Kidney glomerular epithelial cell (primary cell): ENCODE measurements at regions not wholly inside any gene's neighbourhood (a gene's known extent, or its start where the extent isn't known, plus 50 kb on each side); places are given as distances from the start of the nearest gene placed in this dataset.
A peak's percentile ranks its signal among the peaks of the same experiment; 100 is the strongest.
"Not testable (repeated sequence)": the region's sequence is repeated elsewhere in the genome, so short reads cannot be mapped to it uniquely, and the experiment has no call there.

Source experiments
- DNase-seq: peaks from one replicate; lab custom pipeline; 2025; lab: John Stamatoyannopoulos, UW

DNA sequence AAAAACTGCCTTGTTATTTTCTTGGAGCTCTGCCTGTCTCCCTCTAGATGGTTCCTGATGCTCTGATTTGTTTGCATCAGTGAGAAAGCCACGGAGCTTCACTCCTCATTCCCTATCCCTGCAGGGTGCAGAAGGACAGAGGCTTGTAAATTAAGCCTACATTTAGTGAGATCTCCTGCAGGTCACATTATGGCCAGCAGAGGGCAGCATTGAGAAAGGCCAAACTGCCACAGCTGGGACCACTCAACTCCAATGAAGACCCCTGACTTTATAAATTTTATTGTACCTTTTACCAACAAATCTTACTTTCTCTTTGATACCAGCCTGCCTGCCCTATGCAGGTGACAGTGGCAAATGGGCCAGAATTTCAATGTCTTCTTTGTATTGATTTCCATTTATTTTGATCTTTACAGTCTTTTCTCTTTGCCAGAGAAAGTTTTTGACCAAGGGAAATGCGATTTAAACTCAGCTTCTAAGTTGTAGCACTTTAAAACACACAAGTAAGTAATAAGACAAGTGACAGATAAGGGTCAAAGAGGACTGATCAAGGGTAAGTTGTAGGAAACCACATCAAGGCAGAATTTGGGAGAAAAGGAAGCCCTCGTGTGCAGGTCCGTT is 1029.1 kb upstream of the KLHL29 start:
- DNase-seq: no peak

DNA sequence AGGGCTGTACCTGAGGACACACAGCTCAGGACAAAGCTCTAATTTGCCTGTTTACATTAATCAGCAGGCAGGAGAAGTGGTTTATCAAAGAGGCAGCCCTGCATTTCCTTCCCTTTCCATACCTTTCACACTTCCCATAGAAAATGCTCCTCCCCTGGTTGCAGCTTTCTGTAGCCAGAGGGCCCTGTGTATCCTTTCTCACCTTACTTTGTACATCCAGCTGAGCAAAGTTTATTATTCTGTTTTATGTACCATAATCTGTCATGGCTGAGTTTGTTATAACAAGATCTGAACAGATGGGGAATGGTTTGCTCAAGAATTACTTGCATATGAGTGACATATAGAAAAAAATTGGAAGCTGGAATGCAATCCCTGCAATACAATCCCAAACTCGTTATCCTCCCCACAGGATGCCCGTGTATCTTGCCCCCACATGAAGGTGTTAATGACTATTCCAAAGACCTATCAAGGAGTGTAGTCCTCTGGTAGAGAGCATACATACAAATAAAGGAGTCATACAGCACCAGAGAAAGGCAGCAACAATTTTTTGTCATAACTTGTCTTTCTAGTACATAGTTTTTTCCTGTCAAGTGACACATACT is 1025.8 kb upstream of the KLHL29 start:
- no peak for DNase-seq

DNA sequence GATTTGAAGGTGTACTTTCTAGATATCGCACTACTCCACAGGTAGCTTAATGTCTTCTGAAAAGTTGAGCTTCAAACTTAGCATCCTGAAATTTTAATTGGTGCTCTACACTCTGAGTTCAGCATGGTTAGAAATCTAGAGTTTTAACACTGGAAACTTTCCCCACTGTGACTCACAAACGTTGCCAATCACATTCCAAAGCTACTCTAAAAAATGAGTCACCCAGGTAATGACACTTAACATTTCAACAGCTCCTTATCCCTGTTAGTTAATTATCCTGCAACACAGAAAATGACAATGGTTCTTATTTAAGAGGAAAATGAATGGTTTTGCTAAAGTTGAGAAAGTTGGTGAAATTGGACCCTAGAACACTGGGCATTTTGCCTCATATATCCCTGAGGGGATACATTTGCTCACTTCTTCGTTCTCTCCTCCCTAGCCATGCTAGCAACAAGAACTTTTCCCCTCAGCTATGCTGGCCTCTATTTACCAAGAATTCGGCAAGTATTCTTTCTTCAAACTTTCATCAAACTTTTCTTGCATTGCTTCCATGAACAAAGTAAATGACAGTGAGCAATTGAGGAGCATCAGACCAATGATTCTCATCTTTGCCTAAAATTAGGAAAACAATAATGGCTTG is 1024.1 kb upstream of the KLHL29 start:
- peak; percentile 30 for DNase-seq

DNA sequence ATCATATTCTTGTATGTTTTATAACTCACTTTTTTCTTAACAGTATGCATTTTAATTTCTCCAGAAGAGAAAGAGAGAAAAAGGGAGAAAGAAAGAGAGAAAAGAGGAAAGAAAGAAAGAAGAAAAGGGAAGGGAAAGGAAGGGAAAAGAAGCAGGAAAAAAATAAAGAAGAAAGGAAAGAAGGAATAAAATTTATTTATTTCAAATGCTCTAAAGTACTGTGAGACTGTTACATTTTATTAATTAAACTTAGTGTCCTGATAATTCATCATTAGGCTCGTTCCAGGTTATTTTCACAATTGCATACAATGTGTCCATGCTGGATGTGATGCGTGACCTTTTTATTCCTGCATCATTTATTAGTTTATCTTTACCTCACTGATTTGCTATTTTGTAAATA is 1023.4 kb upstream of the KLHL29 start:
- no peak for DNase-seq

DNA sequence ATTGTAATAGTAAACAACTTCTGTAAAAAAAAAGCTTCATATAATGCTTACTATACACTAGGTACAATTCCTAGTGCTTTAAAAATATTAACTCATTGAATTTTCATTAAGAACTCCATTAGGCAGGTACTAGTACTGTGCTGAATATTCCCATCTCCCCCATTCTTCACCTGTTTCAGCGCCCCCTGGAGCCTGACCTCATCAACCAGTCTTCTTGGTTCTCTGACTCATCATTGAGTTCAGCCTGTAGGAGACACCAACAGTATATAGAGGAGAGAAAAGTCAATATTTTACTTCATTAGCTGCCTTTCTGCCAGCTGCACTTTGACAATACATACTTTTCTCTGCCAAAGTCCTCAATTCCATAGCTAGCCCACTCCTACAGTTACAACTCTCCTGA is 1009.9 kb upstream of the KLHL29 start:
- no peak for DNase-seq

GRCh38 chr2:22377268-22377667 is 1007.7 kb upstream of the KLHL29 start:
- no peak for DNase-seq

DNA sequence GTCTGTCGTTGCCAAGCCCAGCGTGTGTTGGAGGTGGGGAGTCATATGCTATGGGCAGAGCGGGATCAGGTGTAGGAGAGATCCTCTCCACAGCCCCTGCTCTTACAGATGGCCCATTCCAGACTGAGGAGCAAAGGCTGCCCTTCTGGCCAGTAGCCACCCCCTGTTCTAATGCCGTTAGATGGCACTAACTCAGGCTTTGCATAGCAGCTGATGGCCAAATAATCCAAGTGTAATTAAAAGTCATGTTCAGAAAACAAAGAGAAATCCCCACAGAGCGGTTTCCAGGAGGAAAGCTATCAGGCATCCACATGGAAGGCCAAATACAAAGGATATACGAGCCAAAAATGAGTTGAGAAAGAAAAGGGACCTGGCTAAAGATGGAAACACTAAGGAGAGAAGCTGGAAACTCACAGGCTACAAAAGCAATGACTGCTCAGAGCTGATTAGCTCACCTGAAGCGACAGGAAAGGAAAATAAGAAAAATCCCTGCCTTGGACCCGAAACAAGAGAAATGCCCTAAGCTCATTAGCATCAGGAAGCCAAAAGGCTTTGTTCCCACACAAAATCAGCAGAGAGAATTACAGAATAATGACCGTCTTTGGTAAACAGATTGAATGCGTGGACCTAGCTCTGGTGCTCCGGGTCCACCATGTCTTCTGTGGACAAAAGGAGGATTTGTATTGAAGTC is 1002.4 kb upstream of the KLHL29 start:
- no peak for DNase-seq

GRCh38 chr2:22397847-22398246 is 987.1 kb upstream of the KLHL29 start:
- no peak for DNase-seq

- DNase-seq: no peak
These were observed 981.2 kb upstream of the KLHL29 start for GRCh38 chr2:22403748-22404147.

DNA sequence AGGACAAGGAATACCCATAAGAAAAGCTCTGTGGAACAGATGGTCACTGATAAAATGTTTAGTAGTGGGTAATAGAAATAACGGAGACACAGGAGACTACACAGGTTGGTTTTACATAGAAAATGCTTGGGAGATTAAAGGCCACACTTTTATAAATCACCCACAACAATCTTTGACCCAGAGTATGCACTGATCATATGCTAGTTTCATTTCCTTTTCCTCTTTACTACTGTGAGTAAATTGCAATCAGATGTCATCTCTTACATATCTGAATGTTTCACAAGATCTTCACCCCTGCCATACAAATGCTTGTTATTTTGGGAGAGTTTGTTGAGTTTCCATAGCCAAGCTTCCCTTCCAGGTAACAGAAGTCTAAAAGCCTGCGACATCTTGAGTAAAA is 978.4 kb upstream of the KLHL29 start:
- DNase-seq: no peak

- no peak for DNase-seq
These were observed 964.9 kb upstream of the KLHL29 start for GRCh38 chr2:22420076-22420475.

- DNase-seq: no peak
These were observed 942.9 kb upstream of the KLHL29 start for GRCh38 chr2:22442051-22442450.

- DNase-seq: no peak
These were observed 940.7 kb upstream of the KLHL29 start for GRCh38 chr2:22444281-22444680.

DNA sequence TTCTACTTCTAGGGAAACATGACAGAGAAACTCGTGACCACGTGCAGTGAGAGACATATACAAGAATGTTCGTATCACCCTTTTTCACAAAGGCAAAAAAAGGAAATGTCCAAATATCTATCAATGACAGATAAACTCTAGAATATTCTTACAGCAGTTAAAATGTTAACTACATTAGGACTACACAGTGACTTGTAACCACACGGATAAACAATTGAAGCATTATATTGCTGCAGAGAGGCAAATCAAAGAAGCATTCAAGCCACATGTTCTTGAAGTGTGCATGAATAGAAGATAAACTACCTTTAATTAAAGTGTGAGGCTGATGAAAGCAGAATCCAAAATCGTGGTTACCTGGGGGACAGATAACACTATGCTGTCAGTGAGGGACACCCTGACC is 935.3 kb upstream of the KLHL29 start:
- DNase-seq: no peak

DNA sequence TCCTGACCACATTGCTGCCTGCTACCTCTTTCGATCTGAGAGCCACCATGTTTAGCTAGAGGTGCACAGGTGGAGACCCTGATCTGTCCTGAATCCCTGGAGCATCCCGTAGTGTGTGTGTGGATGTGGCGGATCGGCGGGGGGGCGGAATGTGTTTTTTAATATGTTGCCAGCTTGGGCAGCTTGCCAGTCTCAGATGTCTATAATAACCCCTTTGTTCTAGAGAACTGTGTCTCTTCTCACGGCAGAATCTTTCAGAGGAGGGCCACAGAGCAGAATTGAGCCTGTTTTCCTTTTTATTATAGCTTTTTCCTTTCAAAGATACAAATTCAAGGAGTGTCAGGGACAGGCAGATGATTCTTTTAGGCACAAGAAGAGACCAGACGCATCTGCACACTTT is 934.1 kb upstream of the KLHL29 start:
- no peak for DNase-seq

GRCh38 chr2:22454826-22455485 is 930.0 kb upstream of the KLHL29 start:
- no peak for DNase-seq

DNA sequence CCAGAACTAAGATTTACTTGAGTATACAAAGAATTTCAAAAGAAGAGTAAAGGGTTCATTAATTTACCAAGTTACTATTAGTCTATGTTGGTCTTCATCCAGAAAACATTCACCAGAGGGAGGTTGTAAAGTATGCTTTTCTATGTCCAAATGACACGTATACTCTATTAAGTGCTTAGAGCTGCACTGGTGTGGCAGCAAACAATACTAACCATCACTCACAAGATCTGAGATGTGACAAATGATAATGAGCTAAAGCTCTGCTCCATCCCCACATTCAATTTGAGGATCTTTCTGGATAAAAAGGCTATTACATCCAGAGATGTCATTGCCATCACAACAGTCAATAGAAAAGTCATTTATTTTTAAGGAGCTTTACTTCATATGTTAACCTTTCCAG is 926.5 kb upstream of the KLHL29 start:
- DNase-seq: no peak

- DNase-seq: not testable (repeated sequence)
These were observed 909.9 kb upstream of the KLHL29 start for GRCh38 chr2:22475103-22475502.

GRCh38 chr2:22478329-22478728 is 906.6 kb upstream of the KLHL29 start:
- no peak for DNase-seq

GRCh38 chr2:22481486-22482259 is 903.3 kb upstream of the KLHL29 start:
- no peak for DNase-seq

- DNase-seq: no peak
These were observed 901.9 kb upstream of the KLHL29 start for GRCh38 chr2:22483036-22483435.

GRCh38 chr2:22485486-22485885 is 899.5 kb upstream of the KLHL29 start:
- DNase-seq: no peak
